ENCODE measurements at regions not wholly inside any gene's neighbourhood (a gene's known extent, or its start where the extent isn't known, plus 50 kb on each side); places are given as distances from the start of the nearest gene placed in this dataset.

GRCh38 chr1:20423169-20423795 is 62.7 kb downstream of the CAMK2N1 start:
- Histone ChIP-seq H3K4me2 (ENCODE audit: insufficient read depth, low read length) (no peak overlapping the region), H3K9ac (replicated peaks; ENCODE audit: extremely low read depth, insufficient read depth, low read length) (no peak overlapping the region), H3K27ac (ENCODE audit: insufficient read depth, low read depth, low read length) (no peak overlapping the region), H3K4me3 (replicated peaks in 1 of 3; ENCODE audit: insufficient read depth in 1 of 3, low read depth in 1 of 3, low read length in 3 of 3) (no peak overlapping the region), H3K9me1 (replicated peaks; ENCODE audit: control insufficient read depth, extremely low read depth, insufficient read depth, low read length) (no peaks in the 10 kb centered on the region), H4K20me1 (replicated peaks; ENCODE audit: control insufficient read depth, extremely low read depth, insufficient read depth, low read length) (no peaks in the 10 kb centered on the region), H3K79me2 (ENCODE audit: control insufficient read depth, insufficient read depth, low read length) (no peaks in the 10 kb centered on the region), H3K36me3 (ENCODE audit: control insufficient read depth in 2 of 2, extremely low read depth in 1 of 2, insufficient read depth in 2 of 2, low read length in 2 of 2) (no peaks in the 10 kb centered on the region), H3K27me3 (ENCODE audit: control insufficient read depth in 2 of 2, insufficient read depth in 2 of 2, low read length in 2 of 2) (peaks cover 4 to 9% of the 10 kb centered on the region in 2 experiments), H3K4me1 (ENCODE audit: control insufficient read depth, extremely low read depth, insufficient read depth, low read length) (peaks cover 8% of the 10 kb centered on the region), H2AFZ (ENCODE audit: low read depth, low read length) (no peak overlapping the region), H3K9me3 (replicated peaks; ENCODE audit: control insufficient read depth, insufficient read depth, low read length) (no peaks in the 10 kb centered on the region)
- FAIRE-seq: no peak
- intact Hi-C loops (cut with micrococcal nuclease): no loop called here
- ChIA-PET POLR2A (no interaction called here), CTCF (no interaction called here)
- DNase-seq (ENCODE audit: low read depth, low spot score): no peak
- BruUV-seq (replicated peaks): no TSS peak
- TF ChIP-seq JUN (IDR thresholded peaks at IDR 0.05; ENCODE audit: borderline replicate concordance, insufficient read depth, insufficient read length, low read depth): no peak
- no peak for TF ChIP-seq MYC (IDR thresholded peaks at IDR 0.05; ENCODE audit: low read depth, low read length)
- TF ChIP-seq FOS (IDR thresholded peaks at IDR 0.05; ENCODE audit: borderline replicate concordance, insufficient read depth, low read length): no peak
- no peak for TF ChIP-seq CTCF (IDR thresholded peaks at IDR 0.05; ENCODE audit: extremely low read depth in 1 of 2, insufficient read depth in 1 of 2, low read depth in 1 of 2, low read length in 2 of 2)
- TF ChIP-seq MAX (IDR thresholded peaks at IDR 0.05; ENCODE audit: insufficient read depth, insufficient read length): no peak
- no peak for TF ChIP-seq GATA2 (IDR thresholded peaks at IDR 0.05; ENCODE audit: insufficient read depth, insufficient read length, low read depth, low read length)
- dilution Hi-C loops (cut with MboI; ENCODE audit: extremely low pct_ligation_motif_present, low sequenced_read_pairs): no loop called here
